HL-60 (cell line): ENCODE measurements at regions not wholly inside any gene's neighbourhood (a gene's known extent, or its start where the extent isn't known, plus 50 kb on each side); places are given as distances from the start of the nearest gene placed in this dataset.

Experiments used
- POLR2AphosphoS5 ChIP-seq: IDR thresholded peaks from 2 replicates; pipeline ENCODE4 v1.6.1; 2012; ENCODE audit warnings: low read depth
- TF ChIP-seq, protein P1 (sequence below): IDR thresholded peaks from one replicate; pipeline ENCODE4 v1.5.1; 2011; ENCODE audit warnings: low read length, control low read depth, inconsistent platforms; ENCODE audit not compliant: insufficient read depth
- TF ChIP-seq, protein P2 (sequence below): IDR thresholded peaks from 2 replicates; pipeline ENCODE4 v1.6.1; 2012; ENCODE audit warnings: low read depth; ENCODE audit not compliant: insufficient replicate concordance

DNA sequence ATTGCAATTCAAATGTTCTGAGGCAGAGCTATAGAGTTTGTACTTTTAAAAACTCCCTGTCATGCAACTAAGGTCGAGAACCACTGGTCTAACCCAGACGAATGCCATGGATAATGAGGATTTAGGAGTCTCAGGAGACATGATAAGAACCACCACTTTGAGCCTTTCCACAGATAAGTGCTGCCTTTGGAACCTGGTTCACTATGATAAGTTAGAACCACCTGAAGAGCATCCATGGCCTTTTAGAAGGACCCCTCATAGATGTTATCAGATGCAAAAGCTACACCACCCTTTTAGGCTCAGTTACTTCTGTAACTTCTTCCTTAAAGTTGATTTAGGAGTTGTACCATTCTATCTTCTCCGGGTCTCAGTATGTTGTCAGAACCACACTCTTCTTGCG lies 350.6 kb upstream of the CCL2 start:
- TF ChIP-seq, protein P1, sequence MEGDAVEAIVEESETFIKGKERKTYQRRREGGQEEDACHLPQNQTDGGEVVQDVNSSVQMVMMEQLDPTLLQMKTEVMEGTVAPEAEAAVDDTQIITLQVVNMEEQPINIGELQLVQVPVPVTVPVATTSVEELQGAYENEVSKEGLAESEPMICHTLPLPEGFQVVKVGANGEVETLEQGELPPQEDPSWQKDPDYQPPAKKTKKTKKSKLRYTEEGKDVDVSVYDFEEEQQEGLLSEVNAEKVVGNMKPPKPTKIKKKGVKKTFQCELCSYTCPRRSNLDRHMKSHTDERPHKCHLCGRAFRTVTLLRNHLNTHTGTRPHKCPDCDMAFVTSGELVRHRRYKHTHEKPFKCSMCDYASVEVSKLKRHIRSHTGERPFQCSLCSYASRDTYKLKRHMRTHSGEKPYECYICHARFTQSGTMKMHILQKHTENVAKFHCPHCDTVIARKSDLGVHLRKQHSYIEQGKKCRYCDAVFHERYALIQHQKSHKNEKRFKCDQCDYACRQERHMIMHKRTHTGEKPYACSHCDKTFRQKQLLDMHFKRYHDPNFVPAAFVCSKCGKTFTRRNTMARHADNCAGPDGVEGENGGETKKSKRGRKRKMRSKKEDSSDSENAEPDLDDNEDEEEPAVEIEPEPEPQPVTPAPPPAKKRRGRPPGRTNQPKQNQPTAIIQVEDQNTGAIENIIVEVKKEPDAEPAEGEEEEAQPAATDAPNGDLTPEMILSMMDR: no peak
- no peak for TF ChIP-seq POLR2AphosphoS5
- TF ChIP-seq, protein P2, sequence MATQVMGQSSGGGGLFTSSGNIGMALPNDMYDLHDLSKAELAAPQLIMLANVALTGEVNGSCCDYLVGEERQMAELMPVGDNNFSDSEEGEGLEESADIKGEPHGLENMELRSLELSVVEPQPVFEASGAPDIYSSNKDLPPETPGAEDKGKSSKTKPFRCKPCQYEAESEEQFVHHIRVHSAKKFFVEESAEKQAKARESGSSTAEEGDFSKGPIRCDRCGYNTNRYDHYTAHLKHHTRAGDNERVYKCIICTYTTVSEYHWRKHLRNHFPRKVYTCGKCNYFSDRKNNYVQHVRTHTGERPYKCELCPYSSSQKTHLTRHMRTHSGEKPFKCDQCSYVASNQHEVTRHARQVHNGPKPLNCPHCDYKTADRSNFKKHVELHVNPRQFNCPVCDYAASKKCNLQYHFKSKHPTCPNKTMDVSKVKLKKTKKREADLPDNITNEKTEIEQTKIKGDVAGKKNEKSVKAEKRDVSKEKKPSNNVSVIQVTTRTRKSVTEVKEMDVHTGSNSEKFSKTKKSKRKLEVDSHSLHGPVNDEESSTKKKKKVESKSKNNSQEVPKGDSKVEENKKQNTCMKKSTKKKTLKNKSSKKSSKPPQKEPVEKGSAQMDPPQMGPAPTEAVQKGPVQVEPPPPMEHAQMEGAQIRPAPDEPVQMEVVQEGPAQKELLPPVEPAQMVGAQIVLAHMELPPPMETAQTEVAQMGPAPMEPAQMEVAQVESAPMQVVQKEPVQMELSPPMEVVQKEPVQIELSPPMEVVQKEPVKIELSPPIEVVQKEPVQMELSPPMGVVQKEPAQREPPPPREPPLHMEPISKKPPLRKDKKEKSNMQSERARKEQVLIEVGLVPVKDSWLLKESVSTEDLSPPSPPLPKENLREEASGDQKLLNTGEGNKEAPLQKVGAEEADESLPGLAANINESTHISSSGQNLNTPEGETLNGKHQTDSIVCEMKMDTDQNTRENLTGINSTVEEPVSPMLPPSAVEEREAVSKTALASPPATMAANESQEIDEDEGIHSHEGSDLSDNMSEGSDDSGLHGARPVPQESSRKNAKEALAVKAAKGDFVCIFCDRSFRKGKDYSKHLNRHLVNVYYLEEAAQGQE: no peak
